GM19397 (cell line): ENCODE measurements at regions not wholly inside any gene's neighbourhood (a gene's known extent, or its start where the extent isn't known, plus 50 kb on each side); places are given as distances from the start of the nearest gene placed in this dataset.
A peak's percentile ranks its signal among the peaks of the same experiment; 100 is the strongest.

Experiments
- ATAC-seq: cut with Tn5 transposase; IDR thresholded peaks from one replicate; pipeline ENCODE4 v1.9.1; 2021; ENCODE audit warnings: mild to moderate bottlenecking, moderate library complexity; ENCODE audit not compliant: unreplicated experiment

DNA sequence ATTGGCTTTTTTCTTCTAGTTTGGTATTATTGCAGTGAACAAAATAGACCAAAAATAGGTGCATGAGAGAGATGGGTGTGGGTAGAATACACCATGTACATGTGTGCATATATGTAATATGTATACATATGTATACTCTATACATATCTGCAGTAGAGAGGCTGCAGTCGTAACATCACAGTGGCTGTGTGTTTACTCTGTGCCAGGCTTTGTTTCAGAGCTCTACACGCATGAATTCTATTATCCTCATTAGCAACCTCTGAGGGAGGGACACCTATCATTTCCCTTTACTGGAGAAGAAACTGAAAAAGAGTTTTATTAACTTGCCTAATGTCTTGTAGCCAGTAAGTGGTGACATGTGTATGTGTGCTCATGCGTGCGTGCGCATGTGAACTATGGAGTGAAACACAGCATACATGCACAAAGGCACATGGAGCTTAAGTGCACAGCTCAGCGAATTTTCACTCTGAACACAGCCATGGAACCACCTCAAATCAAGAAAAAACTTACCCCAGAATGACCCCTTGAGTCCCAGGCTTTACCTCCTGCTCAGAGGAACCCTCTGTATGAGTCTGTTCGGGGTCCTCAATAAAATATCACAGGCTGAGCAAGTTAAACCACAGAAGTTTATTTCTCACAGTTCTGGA is 452.5 kb downstream of the CDH26 start:
- no peak for ATAC-seq

DNA sequence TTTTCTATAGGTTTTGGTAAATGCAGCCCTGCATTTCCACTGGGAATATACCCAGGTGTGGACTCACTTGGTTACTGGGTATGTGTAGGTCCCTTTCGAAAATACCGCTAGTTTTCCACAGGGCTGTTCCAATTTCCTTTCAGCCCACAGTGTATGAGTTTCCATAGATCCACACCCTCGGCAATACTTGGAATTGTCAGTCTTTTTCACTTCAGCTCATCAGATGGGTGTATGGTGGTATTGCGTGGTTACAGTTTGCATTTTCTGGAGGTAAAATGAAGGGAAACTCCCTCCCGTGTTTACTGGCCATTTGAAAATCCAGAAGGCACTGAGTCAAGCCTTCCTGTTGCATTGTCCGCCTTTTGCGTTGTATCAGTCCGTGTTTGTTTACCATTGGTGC is 453.6 kb downstream of the CDH26 start:
- ATAC-seq: no peak

DNA sequence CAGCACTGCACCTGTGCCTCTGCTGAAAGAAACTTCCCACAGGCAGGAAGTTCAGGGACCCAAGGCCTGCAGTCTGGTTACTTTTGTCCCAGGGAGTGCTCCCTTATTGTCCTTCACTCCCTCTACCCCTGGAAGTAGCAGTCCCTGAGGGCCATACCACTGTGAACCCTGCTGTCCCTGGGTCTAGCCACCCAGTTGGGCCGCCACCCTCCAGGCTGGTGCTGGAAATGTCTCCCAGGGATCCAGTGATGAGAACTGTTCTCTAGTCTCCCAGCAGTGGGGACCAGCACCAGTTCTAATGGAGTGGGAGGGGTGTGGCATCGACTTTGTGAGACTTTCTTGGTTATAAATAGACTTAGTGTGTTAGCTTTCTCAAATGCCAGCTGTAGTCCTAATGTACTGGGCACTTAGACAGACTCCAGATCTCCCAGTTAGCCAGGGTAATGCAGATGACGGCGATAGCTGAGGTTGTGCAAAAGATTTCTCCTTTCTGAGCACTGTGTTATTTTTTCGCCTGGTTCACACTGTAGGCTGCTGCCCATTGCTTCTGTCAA is 462.5 kb downstream of the CDH26 start:
- ATAC-seq: no peak

DNA sequence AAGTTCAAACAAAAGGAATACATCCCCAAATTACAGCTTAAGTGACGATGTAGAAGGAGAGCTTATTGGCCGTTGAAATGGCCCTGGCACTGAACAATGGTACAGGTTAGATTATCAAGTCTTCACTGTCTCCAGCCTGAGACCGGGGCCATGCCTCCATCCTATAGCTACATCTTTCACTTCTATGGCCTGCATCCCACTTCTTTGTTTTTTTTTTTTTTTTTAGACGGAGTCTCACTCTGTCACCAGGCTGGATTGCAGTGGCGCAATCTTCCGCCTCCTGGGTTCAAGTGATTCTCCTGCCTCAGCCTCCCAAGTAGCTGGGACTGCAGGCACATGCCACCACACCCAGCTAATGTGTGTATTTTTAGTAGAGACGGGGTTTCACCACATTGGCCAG is 464.6 kb downstream of the CDH26 start:
- no peak for ATAC-seq

DNA sequence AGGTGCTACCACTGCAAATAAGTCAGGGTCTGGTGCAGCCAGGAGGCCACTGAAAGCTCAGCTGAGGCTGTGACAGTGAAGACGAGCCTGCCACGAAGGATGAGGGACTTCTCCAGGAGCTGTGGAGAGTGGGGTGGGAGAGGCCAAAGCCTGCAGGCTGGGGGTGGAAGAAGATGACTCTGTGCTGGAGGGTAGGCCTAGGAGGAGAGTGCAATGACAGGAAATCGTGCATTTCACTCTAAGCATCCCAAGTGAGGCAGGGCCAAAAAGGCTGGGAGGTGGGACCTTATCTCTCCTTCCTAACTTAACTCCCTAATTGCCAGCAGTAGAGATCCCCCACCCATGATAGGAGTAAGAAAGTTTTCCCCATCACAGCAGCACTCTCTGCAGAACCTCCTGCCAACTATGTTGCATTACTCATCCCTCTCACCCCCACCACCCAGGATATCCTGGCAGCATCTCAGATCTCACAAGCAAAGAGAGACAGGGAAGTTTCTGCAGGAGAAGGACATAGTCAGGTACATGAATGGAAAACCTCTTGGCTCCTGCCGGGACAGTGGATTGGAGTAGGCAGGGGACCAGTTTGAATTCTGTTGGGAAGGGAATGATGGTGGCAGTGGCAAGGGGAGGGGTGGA is 466.2 kb downstream of the CDH26 start:
- ATAC-seq: no peak

DNA sequence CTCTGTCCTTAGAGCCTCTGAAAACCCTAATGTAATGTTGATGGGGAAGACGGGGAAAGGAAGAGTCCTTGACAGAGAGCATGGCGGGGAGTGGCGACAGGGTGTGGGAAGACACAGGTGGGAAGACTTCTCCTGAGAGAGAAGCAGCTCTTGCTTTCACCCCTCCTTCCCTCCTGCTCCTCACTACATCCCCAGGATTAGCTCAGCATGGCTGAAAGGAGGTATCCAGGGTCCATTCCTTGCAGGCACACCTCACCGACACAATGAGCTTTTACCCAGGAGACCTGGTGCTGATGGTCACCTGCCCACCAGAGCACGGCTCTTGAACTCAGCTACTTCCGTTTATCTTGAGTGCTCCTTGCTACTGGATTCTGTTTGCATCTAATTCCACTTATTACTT is 469.3 kb downstream of the CDH26 start:
- ATAC-seq: no peak

DNA sequence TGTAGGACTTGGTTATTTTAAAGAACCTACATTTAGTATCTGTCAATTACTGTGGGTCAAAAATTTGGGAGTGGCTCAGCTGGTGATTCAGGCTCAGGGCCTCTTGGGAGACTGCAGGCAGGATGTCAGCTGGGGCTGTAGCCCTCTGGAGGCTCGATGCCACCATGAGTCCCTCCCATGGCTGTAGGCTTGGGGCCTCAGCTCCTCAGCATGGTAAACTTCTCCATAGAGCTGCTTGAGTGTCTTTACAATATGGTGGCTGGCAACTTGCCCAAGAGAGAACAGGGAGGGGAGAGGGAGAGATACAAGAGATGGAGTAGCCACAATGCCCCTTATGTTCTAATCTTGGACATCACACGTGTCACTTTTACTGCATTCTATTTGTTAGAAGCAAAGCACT is 470.4 kb downstream of the CDH26 start:
- ATAC-seq: no peak

DNA sequence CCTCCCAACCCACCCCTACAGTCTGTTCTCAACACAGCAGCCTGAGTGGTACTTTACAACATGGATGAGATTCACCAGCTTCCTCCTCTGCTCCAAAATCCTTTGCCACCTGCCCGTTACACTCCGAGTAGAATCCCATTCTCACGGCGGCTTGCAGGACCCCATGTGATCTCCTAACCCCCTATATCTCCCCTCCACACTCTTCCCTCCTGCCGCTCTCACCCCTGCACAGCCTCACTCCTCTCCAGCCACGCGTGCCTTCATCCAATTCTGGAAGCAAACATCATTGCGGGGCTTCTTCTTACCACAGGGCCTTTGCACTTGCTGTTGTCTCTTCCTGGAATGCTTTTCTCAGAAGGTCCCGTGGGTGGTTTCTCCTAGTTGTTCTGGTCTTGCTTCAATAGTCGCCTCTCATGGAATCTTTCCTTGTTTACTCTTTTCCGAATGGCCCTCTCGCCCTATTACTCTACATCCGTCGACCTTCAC is 472.3 kb downstream of the CDH26 start:
- ATAC-seq: no peak

DNA sequence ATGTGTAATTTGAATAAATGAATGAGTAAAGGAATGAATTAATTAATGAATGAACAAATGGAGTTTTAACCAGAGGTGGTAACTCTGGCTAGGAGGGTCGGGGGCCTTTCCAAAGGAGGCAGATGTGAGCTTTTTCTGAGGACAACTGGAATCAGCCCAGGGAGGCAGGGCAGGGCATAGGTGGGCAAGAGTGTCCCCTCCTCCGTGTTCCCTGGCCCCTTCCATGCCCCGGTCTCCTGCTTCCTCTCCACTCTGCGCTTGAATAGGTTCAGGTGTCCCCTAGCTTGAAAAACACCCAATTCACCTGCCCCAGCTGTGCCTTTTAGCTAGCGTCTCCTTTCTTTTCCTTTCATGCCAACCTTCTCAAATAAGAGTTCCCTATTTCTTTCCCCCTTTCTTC is 473.1 kb downstream of the CDH26 start:
- ATAC-seq: no peak

DNA sequence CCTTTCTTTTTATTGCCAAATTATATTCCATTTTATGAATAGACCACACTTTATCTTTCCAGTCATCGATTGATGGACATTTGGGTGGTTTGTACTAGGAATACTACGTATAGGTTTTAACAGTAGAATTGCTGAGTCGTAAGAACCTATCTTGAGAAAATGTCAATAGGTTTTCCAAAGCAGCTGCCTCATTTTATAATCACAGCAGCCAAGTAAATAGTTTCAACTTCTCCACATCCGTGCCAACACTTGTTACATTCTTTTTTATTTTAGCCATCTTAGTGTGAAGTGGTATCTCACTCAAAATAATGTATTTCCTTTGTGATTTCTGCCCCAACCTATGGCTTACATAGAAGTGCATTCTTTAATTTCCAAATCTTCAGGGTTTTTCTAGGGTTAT is 479.2 kb downstream of the CDH26 start:
- ATAC-seq: no peak

DNA sequence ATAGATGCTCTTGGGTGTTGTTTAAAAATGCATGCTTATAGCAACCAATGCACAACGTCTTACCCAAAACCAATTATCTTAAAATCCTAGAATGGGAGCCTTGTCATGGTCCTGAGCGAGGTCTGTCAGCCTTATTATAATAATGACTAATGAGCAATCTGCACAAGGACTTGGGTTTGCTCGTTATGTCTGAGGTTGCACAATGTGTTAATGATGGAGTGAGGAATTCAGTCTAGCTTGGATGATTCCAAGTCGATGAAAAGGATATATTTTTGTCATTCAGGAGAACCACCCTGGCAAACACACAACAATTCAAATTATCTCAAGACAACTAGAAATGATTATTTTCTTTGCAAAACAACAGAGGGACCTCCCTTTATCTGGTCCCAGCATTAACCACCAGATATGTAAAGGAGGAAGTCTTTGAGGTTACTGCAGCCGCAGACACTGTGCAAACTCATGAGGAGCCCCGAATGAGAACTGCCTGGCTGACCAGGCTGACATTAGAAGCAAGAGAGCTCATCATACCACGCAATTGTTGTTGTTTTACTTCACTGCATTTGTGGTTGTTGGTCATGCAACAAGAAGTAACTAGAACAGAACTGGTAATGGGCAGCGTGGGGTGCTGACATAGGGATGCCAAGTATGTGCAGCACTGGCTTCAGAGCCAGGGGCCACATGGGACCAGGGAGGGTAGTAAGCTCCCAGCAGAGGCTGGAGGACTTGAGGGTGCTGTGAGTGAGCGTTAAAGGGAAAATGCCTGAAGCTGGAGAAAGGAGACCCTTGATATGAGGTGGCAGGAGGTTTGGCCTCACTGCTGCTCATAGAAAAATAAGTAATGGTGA is 488.3 kb downstream of the CDH26 start:
- peak; percentile 67 for ATAC-seq

DNA sequence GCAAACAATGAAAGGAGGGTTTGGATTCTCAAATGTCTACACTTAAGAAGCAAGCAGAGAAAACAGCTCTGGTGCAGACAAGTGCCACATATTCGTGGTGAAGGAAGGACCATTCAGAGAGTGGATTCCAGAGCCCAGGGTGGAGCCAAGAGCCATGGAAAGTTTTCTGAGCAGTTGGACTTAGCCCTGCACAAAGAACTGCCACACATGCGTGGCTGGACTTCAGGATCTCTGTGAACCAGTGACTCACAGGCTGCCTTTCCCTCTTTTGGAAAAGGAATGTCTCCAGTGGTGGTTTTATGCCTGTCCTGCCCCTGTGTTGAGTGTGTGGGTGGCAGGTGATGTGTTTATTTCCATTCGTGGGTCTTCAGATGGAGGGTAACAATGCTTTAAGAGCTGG is 489.5 kb downstream of the CDH26 start:
- ATAC-seq: no peak

DNA sequence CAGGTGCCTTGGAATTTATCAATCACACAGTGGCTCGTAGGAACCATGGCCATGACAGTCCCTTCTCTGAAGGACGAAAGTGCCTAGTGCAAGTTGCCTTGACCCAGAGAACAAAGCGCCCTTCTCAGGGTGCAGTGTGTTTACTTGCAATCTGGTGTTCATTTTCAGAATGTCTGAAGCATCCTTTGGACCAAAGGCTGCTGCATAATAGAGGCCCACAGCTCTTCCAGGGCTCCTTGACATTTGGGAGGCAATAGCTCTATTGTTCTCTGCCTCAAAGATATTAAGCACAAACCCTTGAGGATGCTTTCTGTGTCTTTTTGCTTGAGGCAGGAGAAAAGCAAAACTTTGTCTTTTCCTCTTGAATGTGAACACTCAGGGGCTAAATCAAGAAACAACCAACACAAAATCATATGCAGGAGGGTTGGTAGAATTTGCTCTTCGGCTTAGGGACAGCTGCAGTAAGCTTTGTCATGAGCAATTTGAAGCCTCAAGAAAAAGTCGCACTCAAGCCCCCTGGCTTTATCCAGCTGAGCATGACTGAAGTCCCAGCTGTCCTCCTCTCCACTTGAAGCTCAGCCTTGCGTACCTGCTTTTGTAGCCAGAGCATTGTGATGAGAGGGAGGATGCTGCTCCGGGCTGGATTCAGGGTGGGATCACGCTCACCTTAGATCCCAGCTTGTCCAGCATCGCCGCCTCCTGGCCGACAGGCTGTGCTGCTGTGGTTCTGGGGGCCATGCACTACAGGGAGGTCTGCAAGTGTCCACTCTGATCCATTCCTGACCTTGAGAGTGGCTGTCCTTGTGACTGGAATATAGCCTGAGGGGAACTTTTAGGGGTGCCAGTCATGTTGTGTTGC is 495.4 kb downstream of the CDH26 start:
- ATAC-seq: no peak

DNA sequence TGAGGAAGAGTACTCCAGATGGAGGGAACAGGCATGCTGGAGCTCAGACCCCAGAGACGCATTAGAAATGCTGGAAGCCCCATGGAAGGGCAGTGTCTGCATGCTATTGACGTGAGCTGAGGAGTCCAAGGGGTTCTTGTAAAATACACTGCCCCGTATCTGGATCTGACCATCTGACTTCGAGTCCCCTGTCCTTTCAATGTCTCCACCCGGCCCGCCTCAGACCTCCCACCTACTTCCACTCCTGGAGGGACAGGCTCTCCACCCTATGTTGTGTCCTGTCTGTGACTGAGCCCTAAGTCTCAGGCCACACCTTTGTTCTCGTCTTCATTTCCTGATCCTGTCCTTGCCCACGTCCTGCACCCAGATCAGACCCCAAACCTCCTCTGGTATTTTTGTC is 496.3 kb downstream of the CDH26 start:
- no peak for ATAC-seq

DNA sequence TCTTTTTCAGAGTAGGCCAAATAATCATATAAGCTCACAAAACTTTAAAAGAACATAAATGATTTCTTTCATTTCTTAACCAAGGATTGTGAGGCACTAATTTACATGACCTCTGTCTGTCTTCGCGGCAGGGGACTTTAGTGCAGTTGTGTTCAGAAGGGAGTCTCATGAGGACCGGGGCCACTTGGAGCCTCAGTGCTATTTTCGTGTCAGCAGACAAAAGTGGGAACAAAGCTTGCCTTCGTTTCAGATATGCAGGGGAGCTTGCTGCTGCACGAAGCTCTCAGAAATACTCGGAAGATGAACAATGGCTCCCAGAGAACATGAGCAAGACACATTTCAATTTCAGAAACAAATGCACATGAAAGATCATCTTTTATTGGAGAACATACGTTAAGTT is 497.0 kb downstream of the CDH26 start:
- no peak for ATAC-seq

DNA sequence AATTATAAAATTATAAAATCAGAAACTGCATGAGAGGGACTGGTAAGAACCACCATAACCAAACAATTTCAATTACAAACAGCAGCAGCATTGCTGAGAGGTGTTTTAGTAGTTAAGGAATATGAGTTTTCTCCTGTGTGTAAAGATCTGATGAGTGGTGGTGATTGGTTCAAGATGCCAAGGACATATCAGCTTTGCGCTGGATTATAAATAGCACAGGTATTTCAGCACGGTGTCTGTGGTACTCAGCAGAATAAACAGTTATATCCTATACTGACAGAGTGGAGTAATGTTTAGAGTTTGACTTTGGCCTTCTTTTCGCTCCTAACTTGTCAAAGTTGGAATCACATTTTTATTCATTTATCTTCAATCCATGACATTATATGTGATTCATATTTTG is 501.0 kb downstream of the CDH26 start:
- ATAC-seq: no peak

DNA sequence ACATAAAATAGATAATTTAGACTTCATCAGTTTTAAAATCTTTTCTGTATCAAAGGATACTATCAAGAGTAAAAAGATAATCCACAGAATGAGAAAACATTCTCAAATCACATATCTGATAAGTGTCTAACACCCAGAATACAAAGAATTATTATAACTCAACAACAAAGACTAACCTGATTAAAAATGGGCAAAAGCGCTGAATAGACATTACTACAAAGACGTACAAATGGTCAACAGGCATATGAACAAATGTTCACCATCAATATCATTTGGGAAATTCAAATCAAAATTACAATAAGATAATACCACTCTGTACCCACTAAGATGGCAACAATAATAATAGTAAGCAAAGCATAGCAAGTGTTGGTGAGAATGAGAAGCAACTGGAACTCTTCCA is 503.8 kb downstream of the CDH26 start:
- ATAC-seq: no peak

DNA sequence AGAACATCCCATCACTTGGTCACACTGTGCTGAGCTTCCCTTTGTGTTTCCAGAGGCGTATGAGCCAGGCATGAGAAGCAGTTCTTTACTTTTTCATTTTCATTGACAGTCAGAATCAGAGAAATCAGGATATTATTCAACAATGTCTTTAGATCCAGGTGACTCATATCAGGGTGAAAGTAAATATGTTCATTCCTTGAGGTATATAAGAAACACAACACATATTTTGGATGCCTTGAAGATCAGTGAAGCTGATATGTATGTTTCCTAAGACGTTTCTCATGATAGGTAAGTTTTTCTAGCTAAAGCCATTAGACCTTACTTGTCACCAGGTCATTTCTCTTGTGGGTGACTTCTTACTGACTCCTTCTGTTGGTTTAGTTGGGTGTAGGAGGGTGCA is 505.6 kb downstream of the CDH26 start:
- no peak for ATAC-seq

DNA sequence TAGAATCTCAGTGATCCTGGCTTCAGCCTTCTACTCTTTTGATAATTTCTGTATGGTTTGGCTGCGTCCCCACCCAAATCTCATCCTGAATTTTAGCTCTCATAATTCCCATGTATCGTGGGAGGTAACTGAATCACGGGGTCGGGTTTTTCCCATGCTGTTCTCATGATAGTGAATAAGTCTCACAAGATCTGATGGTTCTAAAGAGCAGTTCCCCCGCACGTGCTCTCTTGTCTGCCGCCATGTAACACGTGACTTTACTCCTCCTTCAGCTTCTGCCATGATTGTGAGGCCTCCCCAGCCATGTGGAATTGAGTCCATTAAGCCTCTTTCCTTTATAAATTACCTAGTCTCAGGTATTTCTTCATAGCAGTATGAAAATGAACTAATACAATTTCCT is 507.2 kb downstream of the CDH26 start:
- no peak for ATAC-seq

DNA sequence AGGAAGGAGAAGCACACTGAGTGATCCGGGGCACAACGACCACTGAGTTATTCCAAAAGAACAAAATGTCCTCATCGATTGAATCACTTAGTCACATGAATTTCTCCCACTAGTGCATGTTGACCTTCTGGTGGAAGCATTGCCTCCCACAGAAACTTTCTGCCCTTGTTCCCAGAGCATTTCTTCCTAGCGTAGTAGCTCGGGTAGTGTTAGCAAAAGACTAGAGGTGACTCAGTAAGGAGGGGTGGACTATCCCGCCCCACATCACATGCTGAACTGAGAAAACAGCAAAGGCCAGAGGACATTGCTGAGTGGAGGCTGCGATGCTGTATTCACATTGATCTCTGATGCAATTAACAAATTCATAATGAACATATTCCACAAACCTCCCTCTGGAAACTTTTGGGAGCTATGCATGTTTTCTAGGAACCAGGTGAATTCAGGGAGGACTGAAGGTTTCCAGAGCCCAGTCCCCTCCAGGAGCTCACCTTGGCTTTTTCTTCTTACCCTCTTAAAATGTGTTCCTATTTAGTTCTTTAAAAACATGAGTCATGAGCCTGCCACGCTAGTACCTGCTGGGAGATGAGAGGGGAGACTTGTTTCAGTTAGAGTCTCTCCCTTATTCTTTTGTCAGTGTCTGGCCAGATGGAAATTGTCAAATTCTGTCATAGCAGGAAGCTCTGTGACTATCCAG is 507.9 kb downstream of the CDH26 start:
- no peak for ATAC-seq
